ENCODE measurements at regions not wholly inside any gene's neighbourhood (a gene's known extent, or its start where the extent isn't known, plus 50 kb on each side); places are given as distances from the start of the nearest gene placed in this dataset.
"Not testable (repeated sequence)": the region's sequence is repeated elsewhere in the genome, so short reads cannot be mapped to it uniquely, and the experiment has no call there.

- TF ChIP-seq, protein P1, sequence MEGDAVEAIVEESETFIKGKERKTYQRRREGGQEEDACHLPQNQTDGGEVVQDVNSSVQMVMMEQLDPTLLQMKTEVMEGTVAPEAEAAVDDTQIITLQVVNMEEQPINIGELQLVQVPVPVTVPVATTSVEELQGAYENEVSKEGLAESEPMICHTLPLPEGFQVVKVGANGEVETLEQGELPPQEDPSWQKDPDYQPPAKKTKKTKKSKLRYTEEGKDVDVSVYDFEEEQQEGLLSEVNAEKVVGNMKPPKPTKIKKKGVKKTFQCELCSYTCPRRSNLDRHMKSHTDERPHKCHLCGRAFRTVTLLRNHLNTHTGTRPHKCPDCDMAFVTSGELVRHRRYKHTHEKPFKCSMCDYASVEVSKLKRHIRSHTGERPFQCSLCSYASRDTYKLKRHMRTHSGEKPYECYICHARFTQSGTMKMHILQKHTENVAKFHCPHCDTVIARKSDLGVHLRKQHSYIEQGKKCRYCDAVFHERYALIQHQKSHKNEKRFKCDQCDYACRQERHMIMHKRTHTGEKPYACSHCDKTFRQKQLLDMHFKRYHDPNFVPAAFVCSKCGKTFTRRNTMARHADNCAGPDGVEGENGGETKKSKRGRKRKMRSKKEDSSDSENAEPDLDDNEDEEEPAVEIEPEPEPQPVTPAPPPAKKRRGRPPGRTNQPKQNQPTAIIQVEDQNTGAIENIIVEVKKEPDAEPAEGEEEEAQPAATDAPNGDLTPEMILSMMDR (IDR thresholded peaks at IDR 0.05; ENCODE audit: insufficient read depth, low read depth, low read length, missing control alignments), result no peak
- no peak for DNase-seq (ENCODE audit: low read depth)
- H3K4me3 ChIP-seq (ENCODE audit: low read length), result no peak overlapping the region
Observed at GRCh38 chr4:162853788-162854187, 312.9 kb downstream of the NAF1 start.

DNA sequence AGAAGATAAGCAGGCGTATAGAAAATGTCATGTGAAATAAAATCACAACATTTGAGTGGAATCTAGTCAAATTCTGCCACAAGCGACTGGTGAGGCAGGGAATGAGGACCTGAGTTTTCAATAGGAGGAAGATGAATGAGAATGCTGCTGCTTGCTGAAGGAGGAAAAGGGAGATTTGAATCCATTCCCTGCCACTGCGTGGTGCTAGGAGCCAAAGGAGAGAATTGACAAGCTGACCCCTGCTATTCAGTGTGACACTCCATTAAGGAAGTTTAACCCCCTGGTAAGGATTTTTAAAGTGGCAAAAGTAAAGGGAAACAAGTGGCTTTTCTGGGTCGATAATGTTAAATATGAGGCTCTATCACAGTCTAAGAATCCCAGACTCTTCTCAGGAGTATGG lies 314.0 kb downstream of the NAF1 start:
- H3K4me3 ChIP-seq (ENCODE audit: low read length), result no peak overlapping the region
- TF ChIP-seq, protein P1 (IDR thresholded peaks at IDR 0.05; ENCODE audit: insufficient read depth, low read depth, low read length, missing control alignments), result no peak
- DNase-seq (ENCODE audit: low read depth), result no peak

GRCh38 chr4:162851241-162851758 lies 315.4 kb downstream of the NAF1 start:
- H3K4me3 ChIP-seq (ENCODE audit: low read length); DNase-seq (ENCODE audit: low read depth): not testable (repeated sequence)

DNA sequence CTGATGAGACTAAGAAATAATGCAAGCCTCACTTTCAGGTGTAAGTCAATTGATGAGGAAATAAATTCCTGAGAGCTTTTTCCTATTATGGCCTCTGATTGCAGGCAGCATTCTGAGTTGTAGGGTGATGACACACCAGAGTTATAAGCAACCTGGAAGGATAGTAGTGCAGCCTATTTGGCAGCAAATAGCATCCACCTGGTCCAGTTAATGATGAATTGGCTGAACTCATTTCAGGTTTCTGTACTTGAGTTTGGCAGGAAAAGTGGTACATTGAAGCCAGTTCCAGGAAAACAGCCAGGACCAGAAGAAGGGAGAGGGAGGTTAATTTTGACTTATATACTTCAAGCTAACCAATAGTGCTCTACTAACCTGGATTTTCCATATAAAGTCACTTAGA lies 316.8 kb downstream of the NAF1 start:
- TF ChIP-seq, protein P1 (IDR thresholded peaks at IDR 0.05; ENCODE audit: insufficient read depth, low read depth, low read length, missing control alignments), result no peak
- no peak overlapping the region for H3K4me3 ChIP-seq (ENCODE audit: low read length)
- DNase-seq (ENCODE audit: low read depth), result peak; percentile 39

GRCh38 chr4:162847945-162848549 lies 318.6 kb downstream of the NAF1 start:
- DNase-seq (ENCODE audit: low read depth), result peak; percentile 23
- TF ChIP-seq, protein P1 (IDR thresholded peaks at IDR 0.05; ENCODE audit: insufficient read depth, low read depth, low read length, missing control alignments), result no peak
- H3K4me3 ChIP-seq (ENCODE audit: low read length), result no peak overlapping the region

GRCh38 chr4:162841753-162842152 lies 324.9 kb downstream of the NAF1 start:
- no peak overlapping the region for H3K4me3 ChIP-seq (ENCODE audit: low read length)
- TF ChIP-seq, protein P1 (IDR thresholded peaks at IDR 0.05; ENCODE audit: insufficient read depth, low read depth, low read length, missing control alignments), result no peak
- no peak for DNase-seq (ENCODE audit: low read depth)

- no peak for DNase-seq (ENCODE audit: low read depth)
- no peak overlapping the region for H3K4me3 ChIP-seq (ENCODE audit: low read length)
- TF ChIP-seq, protein P1 (IDR thresholded peaks at IDR 0.05; ENCODE audit: insufficient read depth, low read depth, low read length, missing control alignments), result no peak
Observed at GRCh38 chr4:162839814-162840213, 326.9 kb downstream of the NAF1 start.
